ENCODE measurements at regions not wholly inside any gene's neighbourhood (a gene's known extent, or its start where the extent isn't known, plus 50 kb on each side); places are given as distances from the start of the nearest gene placed in this dataset.

- TF ChIP-seq POLR2A (IDR thresholded peaks at IDR 0.05; ENCODE audit: low read depth, low read length) (no peak), TAF1 (IDR thresholded peaks at IDR 0.05; ENCODE audit: borderline replicate concordance, low read depth, low read length) (no peak)
Measured at GRCh38 chr7:26054386-26054785, 97.6 kb upstream of the NFE2L3 start.
